Neural progenitor cell (in vitro differentiated cells): ENCODE measurements at regions not wholly inside any gene's neighbourhood (a gene's known extent, or its start where the extent isn't known, plus 50 kb on each side); places are given as distances from the start of the nearest gene placed in this dataset.
"Not testable (repeated sequence)": the region's sequence is repeated elsewhere in the genome, so short reads cannot be mapped to it uniquely, and the experiment has no call there.

ENCODE experiments used
- DNase-seq: peaks from one replicate; pipeline ENCODE4 v3.0.0-alpha.2; 2016; ENCODE audit warnings: low spot score
- H2AFZ ChIP-seq: fragments of 200-600 bp; sonication (generic); replicated peaks from 2 replicates; pipeline ENCODE4 v1.6.1; 2016; ENCODE audit warnings: antibody characterized with exemption
- H3F3A ChIP-seq: fragments of 200-600 bp; sonication (generic); 2 replicates; pipeline ENCODE4 v1.6.1; 2016; ENCODE audit warnings: antibody characterized with exemption, low read depth
- H3K27ac ChIP-seq: fragments of 200-600 bp; sonication (generic); 2 replicates; pipeline ENCODE4 v1.5.1; 2016; ENCODE audit warnings: mild to moderate bottlenecking
- H3K27me3 ChIP-seq: fragments of 200-600 bp; sonication (generic); 2 replicates; pipeline ENCODE4 v1.6.1; 2016; ENCODE audit warnings: mild to moderate bottlenecking, moderate library complexity
- H3K36me3 ChIP-seq: fragments of 200-600 bp; sonication (generic); 2 replicates; pipeline ENCODE4 v1.5.1; 2016
- H3K4me1 ChIP-seq: fragments of 200-600 bp; sonication (generic); 2 replicates; pipeline ENCODE4 v1.6.1; 2016; ENCODE audit warnings: mixed run types
- H3K4me2 ChIP-seq: fragments of 200-600 bp; sonication (generic); 2 replicates; pipeline ENCODE4 v1.6.1; 2016
- H3K4me3 ChIP-seq: fragments of 200-600 bp; sonication (generic); 2 replicates; pipeline ENCODE4 v1.5.1; 2016
- H3K79me2 ChIP-seq: fragments of 200-600 bp; sonication (generic); 2 replicates; pipeline ENCODE4 v1.6.1; 2016; ENCODE audit warnings: low read depth
- H3K9ac ChIP-seq: fragments of 200-600 bp; sonication (generic); 2 replicates; pipeline ENCODE4 v1.6.1; 2016
- H3K9me3 ChIP-seq: fragments of 200-600 bp; sonication (generic); 2 replicates; pipeline ENCODE4 v1.5.1; 2016; ENCODE audit warnings: low read depth
- H4K20me1 ChIP-seq: fragments of 200-600 bp; sonication (generic); 2 replicates; pipeline ENCODE4 v1.6.1; 2016; ENCODE audit warnings: low read depth
- H3K27ac Mint-ChIP-seq: 3 replicates; pipeline ENCODE4 v1.8.0; 2021; ENCODE audit warnings: mixed read lengths
- H3K27me3 Mint-ChIP-seq: 2 replicates; pipeline ENCODE4 v1.8.0; 2022; ENCODE audit warnings: low read depth, mild to moderate bottlenecking, inconsistent platforms, moderate library complexity, mixed read lengths; ENCODE audit not compliant: insufficient read depth
- H3K36me3 Mint-ChIP-seq: 3 replicates; pipeline ENCODE4 v1.8.0; 2021; ENCODE audit warnings: mixed read lengths
- H3K4me1 Mint-ChIP-seq: 3 replicates; pipeline ENCODE4 v1.8.0; 2021; ENCODE audit warnings: mixed read lengths
- H3K4me3 Mint-ChIP-seq: 3 replicates; pipeline ENCODE4 v1.8.0; 2021; ENCODE audit warnings: mild to moderate bottlenecking, moderate library complexity, mixed read lengths
- H3K9me3 Mint-ChIP-seq: 3 replicates; pipeline ENCODE4 v1.8.0; 2020; ENCODE audit warnings: mixed read lengths
- CTCF ChIP-seq: fragments of 200-600 bp; sonication (generic); IDR thresholded peaks from 2 replicates; pipeline ENCODE4 v1.5.1; 2017; ENCODE audit warnings: antibody characterized with exemption, mild to moderate bottlenecking
- EZH2 ChIP-seq: fragments of 200-600 bp; sonication (generic); IDR thresholded peaks from 2 replicates; pipeline ENCODE4 v1.6.1; 2017; ENCODE audit warnings: antibody characterized with exemption, mild to moderate bottlenecking, moderate library complexity
- EZH2phosphoT487 ChIP-seq: fragments of 200-600 bp; sonication (generic); IDR thresholded peaks from 2 replicates; pipeline ENCODE4 v1.6.1; 2017; ENCODE audit warnings: antibody characterized with exemption

GRCh38 chr4:25505637-25505991 lies 128.6 kb downstream of the ANAPC4 start:
- peaks cover under 1% of the 10 kb centered on the region for H3K4me1 Mint-ChIP-seq
- H2AFZ ChIP-seq, result no peak overlapping the region
- no peaks in the 10 kb centered on the region for H3F3A ChIP-seq
- H3K27ac ChIP-seq, result no peak overlapping the region
- no peak overlapping the region for H3K27ac Mint-ChIP-seq
- no peaks in the 10 kb centered on the region for H3K36me3 Mint-ChIP-seq
- H3K27me3 ChIP-seq, result no peaks in the 10 kb centered on the region
- H3K4me3 Mint-ChIP-seq, result no peak overlapping the region
- DNase-seq, result no peak
- H3K4me1 ChIP-seq, result no peaks in the 10 kb centered on the region
- no peaks in the 10 kb centered on the region for H3K79me2 ChIP-seq
- no peak overlapping the region for H3K9ac ChIP-seq
- H3K36me3 ChIP-seq, result no peaks in the 10 kb centered on the region
- H3K9me3 Mint-ChIP-seq, result no peaks in the 10 kb centered on the region
- H3K4me2 ChIP-seq, result no peak overlapping the region
- no peaks in the 10 kb centered on the region for H4K20me1 ChIP-seq
- no peaks in the 10 kb centered on the region for H3K9me3 ChIP-seq
- TF ChIP-seq EZH2, result no peak
- no peak for TF ChIP-seq CTCF
- TF ChIP-seq EZH2phosphoT487, result no peak
- H3K27me3 Mint-ChIP-seq, result no peaks in the 10 kb centered on the region
- H3K4me3 ChIP-seq, result no peak overlapping the region

- Histone ChIP-seq H3K27ac (no peak overlapping the region), H3K9ac (no peak overlapping the region), H3K9me3 (no peaks in the 10 kb centered on the region), H3K79me2 (no peaks in the 10 kb centered on the region), H4K20me1 (no peaks in the 10 kb centered on the region), H3F3A (no peaks in the 10 kb centered on the region), H3K4me3 (no peak overlapping the region), H3K4me2 (no peak overlapping the region), H3K4me1 (no peaks in the 10 kb centered on the region), H3K27me3 (no peaks in the 10 kb centered on the region), H3K36me3 (no peaks in the 10 kb centered on the region), H2AFZ (no peak overlapping the region)
- no peak overlapping the region for H3K27ac Mint-ChIP-seq
- no peaks in the 10 kb centered on the region for H3K36me3 Mint-ChIP-seq
- no peaks in the 10 kb centered on the region for H3K9me3 Mint-ChIP-seq
- no peaks in the 10 kb centered on the region for H3K4me1 Mint-ChIP-seq
- no peak for DNase-seq
- no peak overlapping the region for H3K4me3 Mint-ChIP-seq
- no peaks in the 10 kb centered on the region for H3K27me3 Mint-ChIP-seq
- TF ChIP-seq EZH2 (no peak), EZH2phosphoT487 (no peak), CTCF (no peak)
These were observed 129.0 kb downstream of the ANAPC4 start for GRCh38 chr4:25506032-25506571.

- no peak overlapping the region for H3K27ac Mint-ChIP-seq
These were observed 132.6 kb downstream of the ANAPC4 start for GRCh38 chr4:25509646-25510045.

GRCh38 chr4:25511823-25512222 lies 134.8 kb downstream of the ANAPC4 start:
- DNase-seq, H3K4me1 Mint-ChIP-seq, H3K4me2 ChIP-seq, H3K9ac ChIP-seq, H2AFZ ChIP-seq, H3K4me3 Mint-ChIP-seq, H3K79me2 ChIP-seq, H3K9me3 Mint-ChIP-seq, H3K4me3 ChIP-seq, H3K4me1 ChIP-seq, H4K20me1 ChIP-seq, H3K27ac ChIP-seq, H3K36me3 Mint-ChIP-seq, H3K27me3 Mint-ChIP-seq, H3K27me3 ChIP-seq, H3F3A ChIP-seq, H3K27ac Mint-ChIP-seq, H3K36me3 ChIP-seq, H3K9me3 ChIP-seq: not testable (repeated sequence)

More at GRCh38 chr4:25509646-25510045, 132.6 kb downstream of the ANAPC4 start:
- no peaks in the 10 kb centered on the region for H3K4me1 Mint-ChIP-seq
- Histone ChIP-seq H3K9me3 (no peaks in the 10 kb centered on the region), H3K4me3 (no peak overlapping the region), H3K4me1 (no peaks in the 10 kb centered on the region), H3K79me2 (no peaks in the 10 kb centered on the region), H3F3A (no peaks in the 10 kb centered on the region), H3K36me3 (no peaks in the 10 kb centered on the region), H3K4me2 (no peak overlapping the region), H3K27me3 (no peaks in the 10 kb centered on the region), H3K9ac (no peak overlapping the region), H3K27ac (no peak overlapping the region), H4K20me1 (no peaks in the 10 kb centered on the region), H2AFZ (no peak overlapping the region)
- H3K4me3 Mint-ChIP-seq, result no peak overlapping the region
- TF ChIP-seq EZH2, result no peak
- no peak for TF ChIP-seq EZH2phosphoT487
- TF ChIP-seq CTCF, result no peak
- DNase-seq, result no peak
- no peaks in the 10 kb centered on the region for H3K9me3 Mint-ChIP-seq
- no peaks in the 10 kb centered on the region for H3K36me3 Mint-ChIP-seq
- no peaks in the 10 kb centered on the region for H3K27me3 Mint-ChIP-seq
